ENCODE measurements at regions not wholly inside any gene's neighbourhood (a gene's known extent, or its start where the extent isn't known, plus 50 kb on each side); places are given as distances from the start of the nearest gene placed in this dataset.

GRCh38 chr18:70382992-70383717 lies 94.3 kb downstream of the SOCS6 start:
- no peaks in the 10 kb centered on the region for H3K27me3 ChIP-seq (ENCODE audit: control insufficient read depth, insufficient read depth, low read length)
- DNase-seq (ENCODE audit: low read depth), result no peak
- H3K36me3 ChIP-seq (ENCODE audit: control insufficient read depth, insufficient read depth, low read length), result no peaks in the 10 kb centered on the region
- no peak for TF ChIP-seq CTCF (IDR thresholded peaks at IDR 0.05; ENCODE audit: insufficient read depth, low read length, severe bottlenecking)
- H3K4me3 ChIP-seq (ENCODE audit: low read depth, low read length), result no peak overlapping the region
- no peak for FAIRE-seq

GRCh38 chr18:70382017-70382416 lies 93.2 kb downstream of the SOCS6 start:
- Histone ChIP-seq H3K27me3 (ENCODE audit: control insufficient read depth, insufficient read depth, low read length) (no peaks in the 10 kb centered on the region), H3K4me3 (ENCODE audit: low read depth, low read length) (no peak overlapping the region), H3K36me3 (ENCODE audit: control insufficient read depth, insufficient read depth, low read length) (no peaks in the 10 kb centered on the region)
- peak; percentile 22 for DNase-seq (ENCODE audit: low read depth)
- no peak for TF ChIP-seq CTCF (IDR thresholded peaks at IDR 0.05; ENCODE audit: insufficient read depth, low read length, severe bottlenecking)
- no peak for FAIRE-seq

- no peak for FAIRE-seq
- TF ChIP-seq CTCF (IDR thresholded peaks at IDR 0.05; ENCODE audit: insufficient read depth, low read length, severe bottlenecking), result no peak
- Histone ChIP-seq H3K27me3 (ENCODE audit: control insufficient read depth, insufficient read depth, low read length) (no peaks in the 10 kb centered on the region), H3K36me3 (ENCODE audit: control insufficient read depth, insufficient read depth, low read length) (no peaks in the 10 kb centered on the region), H3K4me3 (ENCODE audit: low read depth, low read length) (no peak overlapping the region)
- no peak for DNase-seq (ENCODE audit: low read depth)
Observed at GRCh38 chr18:70380915-70381896, 92.4 kb downstream of the SOCS6 start.
